Dermis blood vessel endothelial cell (primary cell): ENCODE measurements at regions not wholly inside any gene's neighbourhood (a gene's known extent, or its start where the extent isn't known, plus 50 kb on each side); places are given as distances from the start of the nearest gene placed in this dataset.
"Not testable (repeated sequence)": the region's sequence is repeated elsewhere in the genome, so short reads cannot be mapped to it uniquely, and the experiment has no call there.

ENCODE experiments used
- DNase-seq: peaks from one replicate; pipeline ENCODE4 v3.0.0; 2010

DNA sequence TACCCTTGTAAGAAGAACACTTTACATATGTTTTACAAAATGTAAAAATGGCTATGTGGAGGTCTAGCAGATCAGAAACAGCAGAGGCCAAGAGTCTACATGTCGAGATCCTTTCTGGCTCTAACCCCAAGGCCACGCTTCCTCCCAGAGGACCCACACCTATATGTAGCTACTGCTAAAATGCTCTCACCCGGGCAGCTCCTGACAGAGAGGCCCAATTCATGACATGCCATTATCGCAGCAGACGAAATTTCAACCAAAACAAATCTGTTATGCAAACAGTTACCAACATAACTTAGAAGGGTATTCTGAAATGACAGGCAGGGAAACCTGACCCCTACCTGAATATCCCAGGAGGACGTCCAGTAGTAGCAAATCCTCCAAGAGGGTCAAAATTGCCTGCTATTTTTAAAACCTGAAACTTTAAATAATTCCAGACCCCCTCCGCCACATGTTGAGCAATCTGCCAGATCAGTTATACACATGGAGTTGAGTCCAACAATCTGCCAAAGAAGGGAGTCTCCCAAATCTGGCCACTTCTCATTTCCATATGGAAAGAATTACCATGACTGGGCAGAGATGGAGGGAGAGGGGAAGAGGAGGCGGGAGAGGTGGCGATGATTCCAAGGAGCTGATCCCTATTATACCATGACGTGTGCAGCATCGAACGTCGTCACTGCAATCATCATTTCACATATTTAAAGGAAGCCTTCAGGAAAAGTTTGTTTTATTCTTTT is 192.9 kb upstream of the TBL1X start:
- no peak for DNase-seq

DNA sequence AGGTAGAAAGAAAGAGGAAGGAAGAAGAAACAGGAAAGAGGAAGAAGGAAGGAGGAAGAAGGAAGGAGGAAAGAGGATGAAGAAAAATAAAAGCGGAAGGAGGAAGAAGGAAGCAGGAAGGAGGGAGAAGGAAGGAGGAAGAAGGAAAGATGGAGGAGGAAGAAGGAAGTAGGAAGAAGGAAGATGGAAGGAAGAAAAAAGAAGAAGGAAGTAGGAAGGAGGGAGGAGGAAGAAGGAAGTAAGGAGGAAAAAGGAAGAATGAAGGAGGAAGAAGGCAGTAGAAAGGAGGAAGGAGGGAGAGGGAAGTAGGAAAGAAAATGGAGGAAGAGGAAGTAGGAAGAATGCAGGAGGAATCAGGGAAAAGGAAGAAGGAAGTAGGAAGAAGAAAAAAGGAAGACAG is 191.1 kb upstream of the TBL1X start:
- no peak for DNase-seq

DNA sequence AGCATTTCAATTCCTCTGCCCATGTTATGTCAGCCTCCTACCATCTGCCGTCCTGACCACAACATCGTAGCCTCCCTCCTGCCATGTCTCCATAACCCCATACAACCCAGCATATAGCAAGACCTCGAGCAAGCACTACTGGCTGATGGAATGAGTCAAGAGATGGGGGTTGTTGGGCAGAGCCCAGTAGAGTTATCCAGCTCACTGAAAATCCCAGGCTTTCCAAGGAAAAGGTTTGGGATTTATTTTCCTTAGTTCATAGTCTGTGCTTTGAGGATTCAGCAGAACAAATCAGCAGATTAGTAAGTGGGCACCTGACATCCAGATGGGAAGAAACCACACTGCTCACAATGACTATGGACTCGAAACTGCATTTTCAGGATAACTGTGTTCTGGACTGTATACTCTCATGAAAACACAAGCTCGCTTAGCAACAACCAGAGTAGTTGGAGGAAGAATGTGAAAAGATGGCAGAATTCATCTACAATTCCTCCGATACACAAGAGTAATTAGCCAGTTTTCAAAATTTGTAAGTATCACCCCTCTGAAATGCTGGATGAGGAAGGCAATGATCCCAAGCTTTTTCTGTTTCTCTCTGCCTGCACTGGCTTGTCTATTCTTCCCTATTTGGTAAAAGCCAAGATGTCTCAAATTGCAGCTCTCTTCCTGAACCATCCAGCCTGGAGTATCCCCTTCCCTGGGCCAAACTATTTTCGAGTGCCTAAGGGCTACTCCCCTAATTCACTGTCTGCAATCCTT is 186.2 kb upstream of the TBL1X start:
- DNase-seq = no peak

DNA sequence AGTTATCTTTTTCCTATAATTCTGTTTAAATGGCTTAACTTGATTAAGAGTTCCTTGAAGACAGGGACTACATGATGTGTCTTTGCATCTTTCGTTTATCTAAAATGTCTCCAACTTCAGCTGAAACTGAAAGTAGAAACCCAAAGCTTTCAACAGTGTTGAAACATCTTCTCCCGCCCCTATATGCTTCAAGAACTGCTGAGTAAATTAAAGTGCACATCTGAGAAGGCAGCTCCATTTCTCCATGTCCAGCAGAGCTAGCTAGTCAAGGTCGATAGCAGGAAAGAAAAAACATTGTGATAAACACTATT is 185.7 kb upstream of the TBL1X start:
- DNase-seq = no peak

DNA sequence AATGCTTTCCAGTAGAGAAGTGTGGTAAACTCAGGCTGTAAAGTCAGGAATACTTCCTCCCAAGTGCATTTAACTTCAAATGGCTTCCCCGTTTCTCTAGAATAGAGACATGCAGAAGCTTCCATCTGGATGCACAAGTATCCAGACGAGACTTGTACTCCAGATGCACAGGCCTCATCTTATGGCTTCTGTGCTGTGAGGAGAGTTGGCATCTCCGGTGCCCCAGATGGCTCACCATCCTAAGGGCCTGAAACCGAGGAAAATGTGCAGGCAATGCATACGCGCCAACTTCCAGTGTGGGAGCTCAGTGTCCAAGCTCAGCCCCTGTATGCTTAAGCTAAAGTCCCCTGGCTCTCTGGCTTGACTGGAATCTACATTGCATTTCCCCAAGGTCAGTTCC is 184.0 kb upstream of the TBL1X start:
- DNase-seq = no peak

DNA sequence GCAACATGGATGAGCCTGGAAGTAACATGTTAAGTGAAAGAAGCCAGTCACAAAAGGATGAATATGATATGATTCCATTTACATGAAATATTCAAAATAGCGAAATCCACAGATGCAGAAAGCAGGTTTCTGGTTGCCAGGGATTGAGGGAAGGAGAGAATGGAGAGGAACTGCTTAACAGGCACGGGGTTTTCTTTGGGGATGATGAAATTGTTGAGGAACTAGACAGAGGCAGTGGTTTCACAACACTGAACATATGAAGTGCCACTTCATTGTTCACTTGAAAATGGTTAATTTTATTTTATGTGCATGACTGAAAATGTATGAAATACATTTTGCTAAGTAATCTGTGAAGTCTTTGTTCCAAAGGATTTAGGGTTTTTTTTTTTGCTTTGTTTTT is 182.5 kb upstream of the TBL1X start:
- no peak for DNase-seq

DNA sequence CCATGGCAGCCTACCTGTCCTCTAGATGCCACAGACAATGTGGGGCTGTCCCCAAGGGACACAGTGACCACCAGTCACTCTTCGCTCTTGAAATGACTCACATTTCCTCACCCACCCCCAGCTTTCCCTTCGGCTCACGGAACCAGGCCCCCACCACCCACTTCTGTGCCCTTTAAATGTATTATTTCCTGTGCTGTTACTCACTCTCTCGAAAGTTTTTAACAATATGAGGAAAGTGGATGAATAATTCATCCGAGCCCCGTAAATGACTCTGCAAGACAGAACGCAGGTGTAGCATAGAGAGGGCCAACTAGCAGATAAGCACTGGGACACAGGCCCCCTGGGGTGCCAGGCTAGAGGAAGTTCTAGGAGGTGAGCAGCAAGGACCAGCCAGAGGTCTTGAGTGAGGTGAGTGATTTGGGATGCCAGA is 179.5 kb upstream of the TBL1X start:
- DNase-seq = peak; percentile 55

DNA sequence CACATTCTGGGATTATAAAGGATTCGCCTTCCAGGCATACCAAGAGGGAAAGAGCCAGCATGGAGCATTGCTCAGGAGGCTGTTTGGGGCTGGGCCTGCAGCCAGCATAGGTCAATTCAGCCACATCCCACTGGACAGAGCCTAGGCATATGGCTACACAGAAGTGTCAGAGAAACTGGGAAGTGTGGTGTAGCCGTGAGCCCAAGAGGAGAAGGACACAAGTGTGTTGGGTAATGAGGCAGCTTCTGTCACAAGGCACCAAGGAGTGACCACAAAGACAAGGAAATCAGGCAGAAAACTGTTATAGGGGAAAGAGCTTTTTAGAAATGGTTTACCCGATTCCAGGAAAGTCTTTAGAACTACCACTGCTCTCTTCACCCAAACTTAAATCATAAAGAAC is 178.6 kb upstream of the TBL1X start:
- no peak for DNase-seq

DNA sequence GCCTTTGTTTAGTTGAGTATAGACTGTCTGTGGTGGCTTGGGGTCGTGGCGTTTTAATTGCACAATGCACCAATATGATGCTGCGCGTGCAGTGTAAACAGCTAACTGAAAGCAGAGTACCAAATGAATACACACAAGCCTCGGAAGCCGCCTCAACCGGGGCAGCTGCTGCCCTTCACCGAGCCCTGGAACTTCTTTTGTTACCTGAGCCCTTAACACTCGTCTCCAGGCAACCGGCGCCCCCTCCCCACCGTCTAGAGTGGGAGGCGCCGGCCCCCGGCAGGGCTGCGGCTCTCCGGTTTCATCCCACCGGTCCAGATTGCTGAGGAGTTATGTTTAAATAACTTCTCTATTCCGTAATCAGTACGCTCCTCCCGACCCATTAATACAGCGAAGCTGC is 173.2 kb upstream of the TBL1X start:
- no peak for DNase-seq

DNA sequence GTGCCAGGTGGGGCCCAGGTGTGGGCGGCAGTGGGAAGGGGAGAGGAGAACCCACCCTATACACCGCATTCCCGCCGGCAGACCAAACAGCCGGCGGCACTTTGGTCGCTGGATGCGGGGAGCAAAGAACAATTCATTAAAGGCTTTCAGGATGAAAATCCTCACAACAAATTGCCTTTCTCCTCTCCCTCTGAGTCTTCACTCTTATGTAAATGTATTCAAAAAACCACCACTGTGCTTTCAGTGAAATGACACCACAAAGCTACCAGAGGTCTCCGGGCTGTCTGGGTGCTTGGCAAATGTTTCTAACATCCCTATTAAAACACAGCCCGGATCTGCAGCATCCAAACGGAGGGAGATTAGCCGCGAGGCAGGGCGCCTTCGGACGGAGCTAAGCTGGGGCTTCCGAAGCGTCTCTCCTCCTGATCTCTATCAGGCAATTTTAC is 171.8 kb upstream of the TBL1X start:
- no peak for DNase-seq

DNA sequence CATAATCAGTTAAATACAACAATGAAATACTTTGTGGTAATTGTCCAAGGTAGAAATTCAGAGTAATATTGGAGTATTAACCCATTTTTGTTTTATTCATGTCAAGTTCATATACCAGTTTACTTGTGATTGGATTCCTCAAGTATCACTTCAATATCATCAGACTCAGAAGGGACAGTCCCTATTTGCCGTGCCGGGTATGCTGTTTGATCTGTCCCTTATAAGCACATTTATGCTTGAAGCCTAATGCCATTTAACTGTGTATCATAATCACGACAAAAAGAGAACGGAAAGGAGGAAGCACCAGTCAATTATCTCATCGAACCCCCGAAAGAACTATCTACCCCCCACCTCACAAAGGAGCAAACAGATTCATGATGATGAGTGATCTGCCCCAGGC is 171.0 kb upstream of the TBL1X start:
- no peak for DNase-seq

DNA sequence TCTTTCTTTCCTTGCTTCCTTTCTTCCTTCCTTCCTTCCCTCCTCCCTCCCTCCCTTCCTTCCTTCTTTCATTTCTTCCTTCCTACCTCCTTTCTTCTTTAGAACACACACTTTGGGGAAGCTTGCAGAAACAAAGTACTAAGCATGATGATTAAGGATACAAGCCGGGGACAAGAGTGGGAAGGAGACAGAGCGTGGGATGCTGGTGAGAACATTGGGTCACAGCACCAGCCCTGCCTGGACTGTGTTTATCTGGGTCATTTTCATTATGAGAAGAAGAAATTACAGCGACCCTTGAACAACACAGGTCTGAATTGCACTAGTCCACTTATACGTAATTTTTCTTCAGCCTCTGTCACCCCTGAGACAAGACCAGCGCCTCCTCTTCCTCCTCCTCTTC is 169.3 kb upstream of the TBL1X start:
- DNase-seq = no peak

DNA sequence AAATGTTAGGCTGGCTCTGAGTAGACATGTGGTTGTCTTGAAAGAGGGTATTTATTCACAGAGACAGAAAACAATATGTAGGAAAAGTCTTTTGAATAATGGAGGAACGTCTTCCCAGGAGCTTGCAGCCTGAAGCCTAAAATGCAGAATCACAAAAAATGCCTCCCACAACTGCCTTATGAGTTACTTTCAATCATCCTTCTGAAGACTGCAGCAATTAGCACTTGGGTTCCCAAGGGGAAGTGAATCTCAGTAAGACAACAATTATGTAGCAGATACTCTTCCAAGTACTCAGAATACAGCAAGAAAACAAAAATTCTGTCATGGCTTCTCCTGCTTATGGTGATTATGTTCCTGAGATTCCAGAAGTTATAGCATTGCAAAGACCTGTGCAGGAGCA is 166.6 kb upstream of the TBL1X start:
- no peak for DNase-seq

DNA sequence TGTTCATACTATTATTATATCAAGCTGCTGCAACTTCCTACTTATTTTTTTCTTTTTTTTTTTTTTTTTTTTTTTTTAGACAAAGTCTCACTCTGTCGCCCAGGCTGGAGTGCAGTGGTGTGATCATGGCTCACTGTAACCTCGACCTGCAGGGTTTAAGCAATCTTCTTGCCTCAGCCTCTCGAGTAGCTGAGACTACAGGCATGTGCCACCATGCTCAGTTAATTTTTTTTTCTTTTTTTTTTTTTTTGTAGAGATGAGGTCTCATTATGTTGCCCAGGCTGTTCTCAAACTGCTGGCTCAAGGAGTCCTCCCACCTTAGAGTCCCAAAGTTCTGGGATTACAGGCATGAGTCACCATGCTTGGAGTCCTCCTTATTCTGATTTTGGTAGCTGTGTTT is 165.2 kb upstream of the TBL1X start:
- DNase-seq = not testable (repeated sequence)

DNA sequence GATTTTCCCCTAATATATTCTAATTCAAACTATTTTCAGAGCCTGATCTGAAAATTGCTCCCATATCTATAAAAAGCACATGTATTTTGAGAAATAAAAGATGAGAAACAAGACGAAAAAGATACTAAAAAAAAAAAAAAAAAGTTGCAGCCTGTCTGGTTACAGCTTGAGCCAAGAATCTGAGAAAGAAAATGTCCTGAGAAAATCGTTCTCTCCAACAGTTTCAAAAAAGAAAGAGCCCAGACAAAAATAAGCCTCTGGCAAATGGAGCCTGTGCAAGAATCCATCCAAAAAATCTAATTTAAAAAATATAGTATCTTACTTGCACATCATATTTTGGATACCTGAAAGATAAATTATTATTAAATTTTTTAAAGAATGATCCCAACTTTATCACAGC is 163.0 kb upstream of the TBL1X start:
- DNase-seq = no peak

DNA sequence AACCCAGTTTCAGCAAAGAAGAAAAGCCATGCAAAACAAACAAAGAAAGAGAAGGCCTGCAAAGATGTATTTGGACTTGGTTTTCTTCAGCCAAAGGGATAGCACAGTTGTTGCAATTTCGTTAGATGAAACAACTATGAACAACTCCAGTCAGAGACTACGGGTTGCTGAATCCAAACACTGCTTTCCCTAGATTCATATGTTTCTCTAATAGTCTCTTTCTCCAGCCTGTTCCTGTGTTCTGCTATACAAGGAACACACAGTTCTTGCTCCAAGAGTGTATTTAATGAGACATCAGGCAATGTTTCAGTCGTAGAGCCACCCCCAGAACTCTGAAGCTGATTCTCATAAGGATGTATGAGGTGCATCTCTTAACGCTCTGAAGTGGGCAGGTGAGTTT is 162.5 kb upstream of the TBL1X start:
- no peak for DNase-seq

DNA sequence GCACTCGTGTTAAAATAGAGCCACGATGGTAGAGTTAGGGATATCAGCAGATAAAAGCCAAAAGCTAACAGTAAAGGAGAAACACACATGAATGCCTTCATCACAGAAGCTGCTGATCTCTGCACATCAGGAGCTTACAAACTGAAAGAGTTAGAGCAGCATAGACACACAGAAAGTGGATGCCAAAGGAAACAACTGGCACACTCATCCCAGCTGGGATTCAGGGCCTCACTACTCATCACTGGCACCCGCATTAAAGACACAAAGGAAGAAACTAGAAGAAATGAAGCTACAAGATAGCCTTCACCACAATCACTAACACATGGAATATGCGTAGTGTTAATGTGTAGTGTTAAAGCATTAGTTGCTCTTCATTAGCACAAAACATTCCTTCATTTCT is 156.4 kb upstream of the TBL1X start:
- no peak for DNase-seq

DNA sequence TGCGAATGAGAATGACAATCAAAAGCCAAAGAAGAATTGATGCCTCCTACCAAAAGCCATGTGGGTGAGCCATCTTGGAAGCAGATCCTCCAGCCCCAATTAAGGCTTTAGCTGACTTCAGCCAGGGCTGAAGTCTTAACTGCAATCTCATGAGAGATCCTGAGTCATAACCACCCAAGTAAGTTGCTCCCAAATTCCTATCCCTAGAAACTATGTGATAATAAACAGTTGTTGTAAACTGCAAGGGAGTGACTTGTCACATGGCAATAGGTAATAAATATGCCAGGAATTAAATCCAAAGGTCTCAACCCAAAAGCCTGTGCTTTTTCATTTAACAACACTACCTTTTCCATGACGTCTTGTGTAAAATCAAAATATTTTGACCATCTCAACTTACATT is 154.2 kb upstream of the TBL1X start:
- DNase-seq = no peak

DNA sequence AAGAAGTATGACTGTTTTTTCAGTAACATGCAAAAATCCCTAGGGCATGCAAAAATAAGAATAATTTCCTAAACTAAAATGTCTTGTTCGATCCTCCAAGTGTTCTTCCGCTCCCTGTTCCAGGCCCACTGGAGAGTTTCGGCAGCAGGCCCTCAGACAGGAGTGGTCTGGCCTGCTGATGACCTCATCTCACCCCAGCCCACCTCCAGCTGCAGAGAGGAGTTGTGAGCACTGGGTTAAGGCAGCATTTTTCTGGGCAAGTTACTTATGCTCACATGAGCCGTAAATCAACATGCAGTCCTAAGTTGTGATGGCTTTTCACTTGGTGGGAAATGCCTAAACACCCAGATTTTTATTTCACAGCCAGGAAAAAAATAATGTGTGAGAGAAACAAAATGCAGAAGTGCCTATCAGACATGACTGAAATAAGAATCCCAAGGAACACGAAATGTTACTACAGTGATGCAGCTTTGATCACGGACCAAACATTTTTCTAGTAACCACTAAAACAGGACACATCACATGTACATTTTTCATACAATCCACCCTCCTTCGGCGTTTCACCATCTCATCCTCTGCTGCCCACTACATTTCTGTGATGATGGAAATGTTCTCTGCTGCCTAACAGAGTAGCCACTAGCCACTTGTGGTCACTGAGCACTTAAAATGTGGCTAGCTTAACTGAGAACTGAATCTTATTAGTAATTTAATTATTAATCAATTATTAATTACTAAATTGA is 153.3 kb upstream of the TBL1X start:
- no peak for DNase-seq

DNA sequence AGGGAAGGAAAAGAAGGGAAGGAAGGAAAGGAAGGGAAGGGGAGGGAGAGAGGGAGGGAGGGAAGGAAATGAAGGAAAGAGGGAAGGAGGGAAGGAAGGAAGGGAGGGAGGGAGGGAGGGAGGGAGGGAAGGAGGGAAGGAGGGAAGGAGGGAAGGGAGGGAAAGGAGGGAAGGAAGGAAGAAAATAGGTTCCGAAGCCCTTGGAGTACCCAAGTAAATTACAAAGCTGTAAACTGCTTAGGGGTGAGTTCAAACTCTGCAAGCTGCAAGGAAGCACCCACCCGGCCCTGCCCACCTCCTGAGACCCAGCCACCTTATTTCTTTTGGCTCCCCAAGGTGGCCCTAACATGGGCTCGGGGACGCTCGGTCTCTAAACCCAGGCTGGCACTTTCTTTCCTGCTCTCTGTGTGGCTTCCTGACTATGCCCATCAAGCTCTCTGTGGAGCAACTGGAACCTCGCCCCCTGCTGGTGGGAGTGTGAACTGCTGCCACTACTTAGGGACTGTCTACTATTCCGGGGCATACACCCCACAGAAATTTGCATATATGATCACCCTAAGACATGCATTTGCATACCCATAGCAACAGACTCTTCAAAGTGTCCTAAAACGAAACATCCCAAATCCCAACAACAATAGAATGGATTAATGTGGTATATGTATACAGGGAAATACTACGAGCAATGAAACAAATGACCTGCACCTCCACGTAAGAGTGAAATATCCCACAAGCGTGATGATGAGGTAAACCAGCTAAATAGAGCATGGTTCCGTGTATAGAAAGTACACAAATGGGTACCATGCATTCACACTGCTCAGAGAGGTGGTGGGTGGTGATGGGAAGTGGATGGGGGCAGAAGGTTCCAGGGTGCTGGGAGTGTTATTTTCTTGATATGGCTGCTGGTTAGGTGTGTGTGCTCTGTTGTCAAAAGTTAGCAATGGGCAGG is 151.7 kb upstream of the TBL1X start:
- peak; percentile 44 for DNase-seq

DNA sequence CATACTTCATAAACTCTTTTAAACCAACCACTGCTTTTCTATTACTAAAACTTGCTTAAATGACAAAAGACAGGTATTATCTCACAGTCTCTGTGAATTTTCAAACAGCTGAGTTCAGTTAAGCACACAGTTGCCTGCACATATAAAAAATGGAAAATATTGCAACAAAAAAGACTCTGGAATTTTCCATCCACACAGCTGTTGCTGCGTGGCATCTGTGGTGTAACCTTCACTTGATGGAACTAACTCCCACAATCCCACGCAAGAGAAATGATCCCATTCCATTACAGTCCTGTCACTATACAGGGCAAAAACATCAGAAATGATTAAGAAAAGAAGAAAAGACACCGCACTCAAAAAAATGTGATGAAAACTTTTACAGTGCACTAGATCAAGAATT is 149.8 kb upstream of the TBL1X start:
- no peak for DNase-seq

DNA sequence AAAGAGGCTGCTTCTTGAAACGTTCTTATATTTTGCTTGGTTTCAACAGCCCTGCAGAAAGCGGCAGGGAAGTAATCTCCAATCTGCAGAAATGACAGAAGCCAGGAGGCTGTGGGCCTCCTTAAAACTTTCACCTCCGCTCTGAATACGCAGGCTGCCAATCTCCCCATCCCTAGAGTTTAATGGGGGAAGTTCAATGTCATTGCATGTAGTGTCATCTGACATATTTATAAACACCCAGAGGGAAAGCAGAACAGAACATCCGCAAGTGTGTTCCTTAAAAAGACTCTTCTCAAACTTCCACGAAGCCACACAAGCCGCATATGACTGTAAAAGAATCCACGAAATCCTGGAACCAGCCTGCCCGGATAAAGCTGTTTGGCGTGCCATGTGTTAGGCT is 148.8 kb upstream of the TBL1X start:
- DNase-seq = no peak

DNA sequence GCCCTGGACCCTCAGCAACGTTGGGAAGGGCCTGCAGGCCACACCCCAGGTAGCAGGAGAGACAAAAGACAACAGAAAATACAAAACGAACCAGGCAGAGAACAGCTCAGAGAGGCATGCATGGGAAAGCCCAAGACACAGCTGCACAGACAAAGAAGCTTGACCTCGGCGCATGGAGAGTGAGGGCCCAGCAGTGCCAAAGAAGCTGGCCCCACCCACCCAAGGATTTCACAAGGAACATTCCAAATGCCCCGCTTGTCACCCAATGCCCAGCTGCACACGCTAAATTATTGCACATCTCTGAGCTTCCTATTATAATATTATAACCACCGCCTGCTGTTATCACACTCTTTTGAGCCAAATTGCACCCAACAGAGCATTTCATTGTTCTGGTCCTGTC is 147.7 kb upstream of the TBL1X start:
- DNase-seq = no peak
